DND-41 (cell line): ENCODE measurements at regions not wholly inside any gene's neighbourhood (a gene's known extent, or its start where the extent isn't known, plus 50 kb on each side); places are given as distances from the start of the nearest gene placed in this dataset.

Experiments
- ATAC-seq: fragments of 200-7000 bp; cut with Tn5 transposase; 3 replicates; pipeline ENCODE4 v1.9.1; 2021; ENCODE audit warnings: low read depth; ENCODE audit not compliant: insufficient read depth
- DNase-seq: peaks from one replicate; pipeline ENCODE4 v3.0.0-alpha.2; 2020
- H2AFZ ChIP-seq: 2 replicates; pipeline ENCODE4 v1.6.0; 2012; ENCODE audit warnings: low read depth, low read length
- H3K27ac ChIP-seq: 2 replicates; pipeline ENCODE4 v1.5.1; 2012; ENCODE audit warnings: low read length, inconsistent platforms
- H3K27me3 ChIP-seq: fragments of 200-600 bp; sonication (generic); 2 replicates; pipeline ENCODE4 v1.6.0; 2012; ENCODE audit warnings: low read length, mild to moderate bottlenecking, inconsistent platforms; ENCODE audit not compliant: insufficient read depth, poor library complexity
- H3K36me3 ChIP-seq: 2 replicates; pipeline ENCODE4 v1.5.1; 2012; ENCODE audit warnings: low read length, inconsistent platforms; ENCODE audit not compliant: insufficient read depth
- H3K4me1 ChIP-seq: 2 replicates; pipeline ENCODE4 v1.5.1; 2012; ENCODE audit warnings: mild to moderate bottlenecking, low read length; ENCODE audit not compliant: insufficient read depth
- H3K4me2 ChIP-seq: 2 replicates; pipeline ENCODE4 v1.6.0; 2012; ENCODE audit warnings: mild to moderate bottlenecking, moderate library complexity, low read length, inconsistent platforms; ENCODE audit not compliant: insufficient read depth
- H3K4me3 ChIP-seq, 2 experiments: fragments of 200-600 bp in 1 of 2; shearing (Covaris generic) in 1 of 2; 2 replicates each; pipeline ENCODE4 v1.5.1; 2012 to 2016; ENCODE audit warnings: inconsistent platforms in 2 of 2, low read length in 2 of 2, mild to moderate bottlenecking in 2 of 2, low read depth in 1 of 2, moderate library complexity in 1 of 2
- H3K79me2 ChIP-seq: 2 replicates; pipeline ENCODE4 v1.6.0; 2012; ENCODE audit warnings: low read length, inconsistent platforms; ENCODE audit not compliant: insufficient read depth
- H3K9ac ChIP-seq: 2 replicates; pipeline ENCODE4 v1.6.0; 2012; ENCODE audit warnings: low read depth, mild to moderate bottlenecking, inconsistent platforms, low read length, moderate library complexity
- H3K9me3 ChIP-seq: 2 replicates; pipeline ENCODE4 v1.5.1; 2012; ENCODE audit warnings: low read length, moderate library complexity, mild to moderate bottlenecking, inconsistent platforms; ENCODE audit not compliant: insufficient read depth, severe bottlenecking
- H4K20me1 ChIP-seq: 2 replicates; pipeline ENCODE4 v1.6.0; 2012; ENCODE audit warnings: low read length; ENCODE audit not compliant: insufficient read depth
- EZH2 ChIP-seq: IDR thresholded peaks from 3 replicates; pipeline ENCODE4 v1.6.1; 2012; ENCODE audit warnings: borderline replicate concordance, low read depth, mild to moderate bottlenecking, moderate library complexity, low read length, inconsistent platforms; ENCODE audit not compliant: severe bottlenecking
- TF ChIP-seq, protein P1 (sequence below): IDR thresholded peaks from 2 replicates; pipeline ENCODE4 v1.5.1; 2012; ENCODE audit warnings: borderline replicate concordance, low read length, moderate library complexity, mild to moderate bottlenecking; ENCODE audit not compliant: poor library complexity, severe bottlenecking; ENCODE audit errors: extremely low read depth

DNA sequence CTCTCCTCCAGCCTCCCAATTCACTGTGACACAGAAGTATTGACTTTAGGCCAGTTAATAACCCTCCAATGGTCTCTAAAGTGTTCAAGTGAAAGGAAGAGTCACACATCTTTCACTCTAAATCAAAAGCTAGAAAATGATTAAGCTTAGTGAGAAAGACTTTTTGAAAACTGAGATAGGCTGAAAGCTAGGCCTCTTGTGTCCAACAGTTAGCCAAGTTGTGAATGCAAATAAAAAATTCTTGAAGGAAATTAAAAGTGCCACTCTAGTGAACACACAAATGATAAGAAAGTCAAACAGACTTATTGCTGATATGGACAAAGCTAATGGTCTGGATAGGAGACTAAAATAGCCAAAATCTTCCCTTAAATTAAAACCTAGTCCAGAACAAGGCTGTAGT lies 687.2 kb downstream of the TRIML1 start:
- Histone ChIP-seq H3K9ac (no peak overlapping the region), H3K4me3 (no peak overlapping the region), H3K9me3 (no peaks in the 10 kb centered on the region), H3K79me2 (no peaks in the 10 kb centered on the region), H2AFZ (no peak overlapping the region), H3K4me2 (no peak overlapping the region), H3K4me1 (no peaks in the 10 kb centered on the region), H3K36me3 (no peaks in the 10 kb centered on the region), H3K27me3 (no peaks in the 10 kb centered on the region), H4K20me1 (no peaks in the 10 kb centered on the region), H3K27ac (no peak overlapping the region)
- TF ChIP-seq, protein P1, sequence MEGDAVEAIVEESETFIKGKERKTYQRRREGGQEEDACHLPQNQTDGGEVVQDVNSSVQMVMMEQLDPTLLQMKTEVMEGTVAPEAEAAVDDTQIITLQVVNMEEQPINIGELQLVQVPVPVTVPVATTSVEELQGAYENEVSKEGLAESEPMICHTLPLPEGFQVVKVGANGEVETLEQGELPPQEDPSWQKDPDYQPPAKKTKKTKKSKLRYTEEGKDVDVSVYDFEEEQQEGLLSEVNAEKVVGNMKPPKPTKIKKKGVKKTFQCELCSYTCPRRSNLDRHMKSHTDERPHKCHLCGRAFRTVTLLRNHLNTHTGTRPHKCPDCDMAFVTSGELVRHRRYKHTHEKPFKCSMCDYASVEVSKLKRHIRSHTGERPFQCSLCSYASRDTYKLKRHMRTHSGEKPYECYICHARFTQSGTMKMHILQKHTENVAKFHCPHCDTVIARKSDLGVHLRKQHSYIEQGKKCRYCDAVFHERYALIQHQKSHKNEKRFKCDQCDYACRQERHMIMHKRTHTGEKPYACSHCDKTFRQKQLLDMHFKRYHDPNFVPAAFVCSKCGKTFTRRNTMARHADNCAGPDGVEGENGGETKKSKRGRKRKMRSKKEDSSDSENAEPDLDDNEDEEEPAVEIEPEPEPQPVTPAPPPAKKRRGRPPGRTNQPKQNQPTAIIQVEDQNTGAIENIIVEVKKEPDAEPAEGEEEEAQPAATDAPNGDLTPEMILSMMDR: no peak
- no peak for TF ChIP-seq EZH2
- DNase-seq (no peak), ATAC-seq (no peak)

DNA sequence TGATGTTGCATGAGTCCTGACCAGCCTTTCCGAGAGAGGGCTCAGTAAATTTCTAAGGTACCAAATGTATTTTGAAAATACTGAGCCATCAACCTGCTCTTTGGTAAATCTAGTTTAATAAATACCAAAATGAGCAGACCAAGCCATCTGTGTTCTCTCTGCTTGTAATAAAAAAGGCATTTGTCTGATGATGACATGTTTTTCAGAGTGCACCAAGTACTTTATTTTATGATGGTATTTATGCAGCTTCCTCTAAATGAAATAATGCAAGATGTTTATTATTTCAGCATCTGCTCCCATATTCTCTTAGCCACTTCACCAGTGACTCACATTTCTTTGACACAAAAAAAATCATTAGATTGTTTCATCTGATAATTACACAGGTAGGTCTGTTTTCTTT lies 700.5 kb downstream of the TRIML1 start:
- Histone ChIP-seq H3K4me1 (no peaks in the 10 kb centered on the region), H3K4me3 (no peak overlapping the region), H3K9me3 (no peaks in the 10 kb centered on the region), H3K36me3 (no peaks in the 10 kb centered on the region), H4K20me1 (no peaks in the 10 kb centered on the region), H3K27me3 (no peaks in the 10 kb centered on the region), H3K79me2 (no peaks in the 10 kb centered on the region), H2AFZ (no peak overlapping the region), H3K27ac (no peak overlapping the region), H3K4me2 (no peak overlapping the region), H3K9ac (no peak overlapping the region)
- ATAC-seq (no peak), DNase-seq (no peak)
- TF ChIP-seq, protein P1: no peak
- no peak for TF ChIP-seq EZH2

DNA sequence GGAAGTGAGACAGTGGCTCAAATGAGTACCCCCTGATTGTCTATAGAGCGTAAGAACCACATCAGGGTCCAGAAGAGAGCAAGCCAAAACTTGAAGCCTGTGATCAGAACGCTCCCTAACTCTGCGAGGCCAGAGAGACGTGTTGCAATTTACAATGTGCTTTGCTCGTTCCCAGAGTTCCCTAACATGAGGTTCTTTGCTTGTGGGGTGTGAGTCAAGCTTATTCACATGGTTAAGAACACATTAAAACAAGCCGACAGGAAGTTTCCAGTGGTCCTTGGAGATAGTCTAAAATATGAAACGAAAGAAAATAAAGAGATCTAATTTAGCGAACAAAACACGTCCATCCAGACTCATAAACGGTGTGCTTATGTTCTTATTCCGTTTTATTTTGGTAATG lies 702.3 kb downstream of the TRIML1 start:
- Histone ChIP-seq H3K27me3 (no peaks in the 10 kb centered on the region), H2AFZ (no peak overlapping the region), H3K4me3 (no peak overlapping the region), H4K20me1 (no peaks in the 10 kb centered on the region), H3K4me1 (no peaks in the 10 kb centered on the region), H3K9me3 (no peaks in the 10 kb centered on the region), H3K79me2 (no peaks in the 10 kb centered on the region), H3K27ac (no peak overlapping the region), H3K36me3 (no peaks in the 10 kb centered on the region), H3K4me2 (no peak overlapping the region), H3K9ac (no peak overlapping the region)
- no peak for ATAC-seq
- TF ChIP-seq, protein P1: no peak
- no peak for TF ChIP-seq EZH2
- no peak for DNase-seq

DNA sequence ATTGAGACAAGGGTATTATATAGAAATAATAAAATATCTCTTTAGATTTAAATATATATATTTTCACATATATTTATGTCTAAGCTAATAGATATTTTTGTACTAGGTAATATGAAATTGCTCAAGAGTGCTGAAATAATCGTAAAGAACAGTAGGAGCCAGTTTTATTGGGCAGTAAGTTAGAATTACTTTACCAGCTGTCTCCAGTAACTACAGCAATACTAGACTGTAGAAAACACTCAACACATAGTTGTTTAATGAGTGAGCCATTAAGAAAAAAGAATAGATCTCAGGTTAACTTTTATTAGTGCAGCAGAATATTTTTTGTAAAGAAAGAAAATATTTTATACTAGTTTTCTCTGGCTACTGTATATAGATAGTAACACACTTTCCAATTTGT lies 715.2 kb downstream of the TRIML1 start:
- Histone ChIP-seq H2AFZ (no peak overlapping the region), H3K9ac (no peak overlapping the region), H3K36me3 (no peaks in the 10 kb centered on the region), H4K20me1 (no peaks in the 10 kb centered on the region), H3K4me2 (no peak overlapping the region), H3K4me1 (no peaks in the 10 kb centered on the region), H3K27ac (no peak overlapping the region), H3K9me3 (no peaks in the 10 kb centered on the region), H3K27me3 (no peaks in the 10 kb centered on the region), H3K4me3 (no peak overlapping the region), H3K79me2 (no peaks in the 10 kb centered on the region)
- no peak for TF ChIP-seq EZH2
- TF ChIP-seq, protein P1: no peak
- DNase-seq (no peak), ATAC-seq (no peak)
